ENCODE measurements at regions not wholly inside any gene's neighbourhood (a gene's known extent, or its start where the extent isn't known, plus 50 kb on each side); places are given as distances from the start of the nearest gene placed in this dataset.

- TF ChIP-seq RFX5 (IDR thresholded peaks at IDR 0.05; ENCODE audit: borderline replicate concordance, low read depth, low read length): no peak
- no peak for TF ChIP-seq TAF1 (IDR thresholded peaks at IDR 0.05; ENCODE audit: low read depth, low read length)
Measured at GRCh38 chr2:223652902-223653301, 50.7 kb upstream of the SCG2 start (continued).
